ENCODE measurements at regions not wholly inside any gene's neighbourhood (a gene's known extent, or its start where the extent isn't known, plus 50 kb on each side); places are given as distances from the start of the nearest gene placed in this dataset.
"Not testable (repeated sequence)": the region's sequence is repeated elsewhere in the genome, so short reads cannot be mapped to it uniquely, and the experiment has no call there.

GRCh38 chr1:46878173-46878782 lies 63.0 kb downstream of the CYP4A11 start:
- H3K36me3 Mint-ChIP-seq; DNase-seq (ENCODE audit: extremely low spot score, unreplicated experiment); H3K4me3 Mint-ChIP-seq; H3K9me3 Mint-ChIP-seq; H3K4me1 Mint-ChIP-seq (ENCODE audit: unreplicated experiment); H3K27ac Mint-ChIP-seq; H3K27me3 Mint-ChIP-seq: not testable (repeated sequence)
- TF ChIP-seq CTCF (conservative IDR thresholded peaks at IDR 0.05), result peak; percentile 77

- not testable (repeated sequence) for H3K27me3 Mint-ChIP-seq; DNase-seq (ENCODE audit: extremely low spot score, unreplicated experiment); H3K4me3 Mint-ChIP-seq; H3K9me3 Mint-ChIP-seq; H3K4me1 Mint-ChIP-seq (ENCODE audit: unreplicated experiment); H3K36me3 Mint-ChIP-seq; H3K27ac Mint-ChIP-seq
- peak; percentile 67 for TF ChIP-seq CTCF (conservative IDR thresholded peaks at IDR 0.05)
Observed at GRCh38 chr1:46876093-46876492, 65.2 kb downstream of the CYP4A11 start.

All from type B pancreatic cell (in vitro differentiated cells).